SK-N-SH (cell line): ENCODE measurements at regions not wholly inside any gene's neighbourhood (a gene's known extent, or its start where the extent isn't known, plus 50 kb on each side); places are given as distances from the start of the nearest gene placed in this dataset.

Experiments used
- CTCF ChIA-PET: fragments of 300-600, 350-600 bp; formaldehyde crosslinking; extraction: SDS; loops from one replicate; lab custom pipeline; 2021; lab: Yijun Ruan, JAX
- POLR2A ChIA-PET: fragments of 350-600 bp; sonication (Branson Sonifier 250); formaldehyde crosslinking; extraction: SDS; loops from one replicate; lab custom pipeline; 2020; ENCODE audit warnings: antibody characterized with exemption, inconsistent platforms; lab: Yijun Ruan, JAX
- DNase-seq: peaks from one replicate; pipeline ENCODE4 v3.0.0; 2012
- H2AFZ ChIP-seq: fragments of 200-600 bp; sonication (generic); 2 replicates; pipeline ENCODE4 v1.8.1; 2016; ENCODE audit warnings: antibody characterized with exemption, mild to moderate bottlenecking, low read depth
- H3F3A ChIP-seq: fragments of 200-600 bp; sonication (generic); replicated peaks from 2 replicates; pipeline ENCODE3; 2016; ENCODE audit warnings: antibody characterized with exemption, mild to moderate bottlenecking; ENCODE audit not compliant: insufficient read depth
- H3K27ac ChIP-seq, 2 experiments: fragments of 200-500 bp in 1 of 2; fragments of 200-600 bp in 1 of 2; sonication (Bioruptor generic) in 1 of 2; sonication (generic), shearing (Covaris generic) in 1 of 2; 2 replicates each; pipeline versions ENCODE4 v1.5.1 to v1.6.1; 2014 to 2016; ENCODE audit warnings: low read depth in 2 of 2, inconsistent platforms in 1 of 2, low read length in 1 of 2, mild to moderate bottlenecking in 1 of 2, mixed read lengths in 1 of 2
- H3K27me3 ChIP-seq: fragments of 200-600 bp; sonication (generic), shearing (Covaris generic); 2 replicates; pipeline ENCODE4 v1.6.1; 2016; ENCODE audit warnings: mixed run types; ENCODE audit not compliant: insufficient read depth
- H3K36me3 ChIP-seq, 2 experiments: fragments of 200-500 bp in 1 of 2; fragments of 200-600 bp in 1 of 2; sonication (Bioruptor generic) in 1 of 2; sonication (generic) in 1 of 2; replicated peaks in 1 of 2; 2 replicates each; pipeline versions ENCODE3 to v1.5.1; 2014 to 2016; ENCODE audit warnings: low read length in 1 of 2, mild to moderate bottlenecking in 1 of 2; ENCODE audit not compliant: insufficient read depth in 2 of 2, control insufficient read depth in 1 of 2
- H3K4me1 ChIP-seq, 2 experiments: fragments of 200-500 bp in 1 of 2; fragments of 200-600 bp in 1 of 2; sonication (Bioruptor generic) in 1 of 2; sonication (generic), shearing (Covaris generic) in 1 of 2; 2 replicates each; pipeline versions ENCODE4 v1.5.1 to v1.6.1; 2014 to 2016; ENCODE audit warnings: low read depth in 1 of 2, low read length in 1 of 2, mixed run types in 1 of 2; ENCODE audit not compliant: insufficient read depth in 2 of 2, control insufficient read depth in 1 of 2
- H3K4me2 ChIP-seq: fragments of 200-600 bp; sonication (generic), shearing (Covaris generic); 2 replicates; pipeline ENCODE4 v1.6.1; 2017; ENCODE audit warnings: mixed run types
- H3K4me3 ChIP-seq, 2 experiments: fragments of 200-500 bp in 1 of 2; fragments of 200-600 bp in 1 of 2; sonication (Bioruptor generic) in 1 of 2; sonication (generic), shearing (Covaris generic) in 1 of 2; 2 replicates each; pipeline versions ENCODE4 v1.5.1 to v1.8.1; 2014 to 2016; ENCODE audit warnings: low read depth in 2 of 2, inconsistent platforms in 1 of 2, low read length in 1 of 2, mild to moderate bottlenecking in 1 of 2, mixed read lengths in 1 of 2, moderate library complexity in 1 of 2
- H3K79me2 ChIP-seq: fragments of 200-600 bp; sonication (generic); 2 replicates; pipeline ENCODE4 v1.8.1; 2017; ENCODE audit warnings: mild to moderate bottlenecking; ENCODE audit not compliant: insufficient read depth
- H3K9ac ChIP-seq: fragments of 200-600 bp; sonication (generic); 2 replicates; pipeline ENCODE4 v1.6.1; 2017; ENCODE audit warnings: mixed run types
- H3K9me2 ChIP-seq: fragments of 200-600 bp; sonication (generic); 2 replicates; pipeline ENCODE4 v1.6.1; 2017; ENCODE audit warnings: mixed run types
- H3K9me3 ChIP-seq: fragments of 200-600 bp; sonication (generic); 2 replicates; pipeline ENCODE4 v1.6.1; 2017; ENCODE audit warnings: mixed run types, mild to moderate bottlenecking, moderate library complexity
- H4K20me1 ChIP-seq: fragments of 200-600 bp; sonication (generic); 2 replicates; pipeline ENCODE4 v1.6.1; 2017; ENCODE audit warnings: mild to moderate bottlenecking, mixed run types; ENCODE audit not compliant: insufficient read depth
- CTCF ChIP-seq: fragments of 200-600 bp; sonication (generic); IDR thresholded peaks from 2 replicates; pipeline ENCODE4 v1.6.1; 2017; ENCODE audit warnings: antibody characterized with exemption, mild to moderate bottlenecking, moderate library complexity
- FOSL2 ChIP-seq: IDR thresholded peaks from 2 replicates; pipeline ENCODE4 v1.4.0; 2012; ENCODE audit warnings: low read depth, mild to moderate bottlenecking, moderate library complexity, borderline replicate concordance
- FOXJ3 ChIP-seq: sonication (generic); formaldehyde crosslinking; IDR thresholded peaks from 2 replicates; pipeline ENCODE4 v1.5.1; 2020; ENCODE audit warnings: mild to moderate bottlenecking, missing genetic modification reagents
- JUND ChIP-seq: IDR thresholded peaks from 2 replicates; pipeline ENCODE4 v1.4.0; 2012
- NRF1 ChIP-seq: IDR thresholded peaks from 2 replicates; pipeline ENCODE4 v1.6.1; 2012; ENCODE audit warnings: low read depth, mild to moderate bottlenecking, low read length
- RCOR1 ChIP-seq: fragments of 150-350 bp; IDR thresholded peaks from 2 replicates; pipeline ENCODE4 v1.6.1; 2017; ENCODE audit warnings: antibody characterized with exemption, low read length
- RFX5 ChIP-seq: IDR thresholded peaks from 2 replicates; pipeline ENCODE4 v1.6.1; 2012; ENCODE audit warnings: mild to moderate bottlenecking, improper control_type of control experiment, low read length
- TAF1 ChIP-seq: IDR thresholded peaks from 2 replicates; pipeline ENCODE4 v1.6.1; 2012; ENCODE audit warnings: low read depth, mild to moderate bottlenecking, low read length, moderate library complexity, borderline replicate concordance
- USF1 ChIP-seq: IDR thresholded peaks from 2 replicates; pipeline ENCODE4 v1.4.0; 2012; ENCODE audit warnings: low read depth, borderline replicate concordance
- WGBS: methylation state at CpG from one replicate; pipeline ENCODE4 v1.1.6; 2017; ENCODE audit warnings: low lambda C conversion rate; 5-methylcytosine and 5-hydroxymethylcytosine counted together

- TF ChIP-seq USF1 (no peak), CTCF (no peak), TAF1 (no peak), FOSL2 (no peak)
Observed at GRCh38 chr1:4022715-4023114, 122.6 kb upstream of the C1orf174 start (continued).

- H3K9ac ChIP-seq: no peak overlapping the region
- POLR2A ChIA-PET: no interaction called here
- H3K79me2 ChIP-seq: no peaks in the 10 kb centered on the region
- H3K9me2 ChIP-seq: no peaks in the 10 kb centered on the region
- no peaks in the 10 kb centered on the region for H3K4me1 ChIP-seq
- CTCF ChIA-PET: no interaction called here
- TF ChIP-seq FOXJ3 (CRISPR knock-in tag): no peak
- TF ChIP-seq JUND: no peak
- no peak overlapping the region for H3K4me3 ChIP-seq
- WGBS: 75% methylated on average over 4 of the region's 5 CpGs
- no peaks in the 10 kb centered on the region for H3F3A ChIP-seq
- no peaks in the 10 kb centered on the region for H3K9me3 ChIP-seq
- DNase-seq: no peak
- no peak overlapping the region for H3K27ac ChIP-seq
- H3K27me3 ChIP-seq: no peaks in the 10 kb centered on the region
- H3K36me3 ChIP-seq: no peaks in the 10 kb centered on the region
- no peak overlapping the region for H3K4me2 ChIP-seq
- H4K20me1 ChIP-seq: no peaks in the 10 kb centered on the region
- H2AFZ ChIP-seq: no peak overlapping the region
Observed at GRCh38 chr1:4023678-4024077, 123.6 kb upstream of the C1orf174 start.

- no peaks in the 10 kb centered on the region for H4K20me1 ChIP-seq
- H3K9ac ChIP-seq: no peak overlapping the region
- ChIA-PET CTCF (no interaction called here), POLR2A (no interaction called here)
- no peaks in the 10 kb centered on the region for H3K9me3 ChIP-seq
- no peaks in the 10 kb centered on the region for H3K27me3 ChIP-seq
- no peaks in the 10 kb centered on the region for H3F3A ChIP-seq
- no peak overlapping the region for H3K4me2 ChIP-seq
- H2AFZ ChIP-seq: no peak overlapping the region
- no peaks in the 10 kb centered on the region for H3K36me3 ChIP-seq
- DNase-seq: no peak
- H3K27ac ChIP-seq: no peak overlapping the region
- no peak for TF ChIP-seq RCOR1
- TF ChIP-seq FOSL2: no peak
- TF ChIP-seq RFX5: no peak
- TF ChIP-seq USF1: no peak
- TF ChIP-seq NRF1: no peak
- TF ChIP-seq CTCF: no peak
- no peak overlapping the region for H3K4me3 ChIP-seq
- no peaks in the 10 kb centered on the region for H3K9me2 ChIP-seq
- no peaks in the 10 kb centered on the region for H3K4me1 ChIP-seq
- no peaks in the 10 kb centered on the region for H3K79me2 ChIP-seq
Observed at GRCh38 chr1:4024811-4025210, 124.7 kb upstream of the C1orf174 start.
